Erythroblast (primary cell): ENCODE measurements at regions not wholly inside any gene's neighbourhood (a gene's known extent, or its start where the extent isn't known, plus 50 kb on each side); places are given as distances from the start of the nearest gene placed in this dataset.

Experiments used
- GATA1 ChIP-seq: IDR thresholded peaks from 2 replicates; pipeline ENCODE4 v1.6.1; 2011; ENCODE audit warnings: low read depth, mild to moderate bottlenecking, control low read depth, low read length, moderate library complexity
- POLR2A ChIP-seq: IDR thresholded peaks from 2 replicates; pipeline ENCODE4 v1.6.1; 2011; ENCODE audit warnings: mild to moderate bottlenecking, low read length

- TF ChIP-seq POLR2A (no peak), GATA1 (no peak)
Observed at GRCh38 chr14:55749201-55749812, 169.3 kb downstream of the KTN1 start.
